NCI-H2081 (cell line): ENCODE measurements at regions not wholly inside any gene's neighbourhood (a gene's known extent, or its start where the extent isn't known, plus 50 kb on each side); places are given as distances from the start of the nearest gene placed in this dataset.
"Not testable (repeated sequence)": the region's sequence is repeated elsewhere in the genome, so short reads cannot be mapped to it uniquely, and the experiment has no call there.

Experiments
- DNase-seq, 2 experiments: peaks; one replicate each; lab custom pipeline; 2025; lab: John Stamatoyannopoulos, UW

GRCh38 chr14:84071061-84071460 is 1458.9 kb upstream of the FLRT2 start:
- DNase-seq, result no peak

DNA sequence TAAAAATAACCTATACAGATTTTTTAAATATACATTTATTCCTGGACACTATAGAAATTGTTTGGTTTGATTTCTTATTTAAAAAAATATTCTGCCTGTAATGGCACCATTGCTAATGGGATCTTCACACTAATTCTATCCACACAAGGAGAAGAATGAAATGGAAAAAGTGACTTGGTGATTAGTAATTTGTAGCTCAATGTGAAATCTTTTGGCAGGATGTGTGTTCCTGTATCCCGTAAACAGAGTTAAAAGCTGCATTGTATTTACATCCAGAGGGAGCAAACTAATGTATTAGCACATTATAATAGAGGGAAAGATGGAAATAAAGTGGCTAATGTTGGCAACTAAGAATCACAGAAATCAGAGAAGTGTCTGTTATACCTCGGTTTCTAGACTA is 1455.3 kb upstream of the FLRT2 start:
- DNase-seq, result no peak

- no peak for DNase-seq
Observed at GRCh38 chr14:84080944-84081343, 1449.0 kb upstream of the FLRT2 start.

GRCh38 chr14:84084056-84084630 is 1445.8 kb upstream of the FLRT2 start:
- no peak for DNase-seq

DNA sequence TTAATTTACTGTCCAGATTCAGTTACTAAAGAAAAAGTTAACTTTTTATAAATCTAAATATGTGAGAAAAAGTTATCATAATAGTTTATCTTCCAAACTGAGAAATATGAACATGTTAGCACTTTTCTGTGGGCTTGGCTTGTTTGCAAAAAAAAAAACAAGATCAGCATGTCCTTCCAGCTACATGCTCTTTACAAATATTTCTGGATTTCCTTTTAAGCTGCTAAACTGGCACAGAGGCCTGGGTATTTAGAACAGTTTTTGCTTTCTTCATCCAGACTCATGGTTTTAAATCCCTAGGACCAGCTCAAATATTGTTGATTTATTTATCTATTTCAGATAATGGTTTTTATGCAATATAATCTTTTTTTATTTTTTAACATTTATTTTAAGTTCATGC is 1444.5 kb upstream of the FLRT2 start:
- no peak for DNase-seq

DNA sequence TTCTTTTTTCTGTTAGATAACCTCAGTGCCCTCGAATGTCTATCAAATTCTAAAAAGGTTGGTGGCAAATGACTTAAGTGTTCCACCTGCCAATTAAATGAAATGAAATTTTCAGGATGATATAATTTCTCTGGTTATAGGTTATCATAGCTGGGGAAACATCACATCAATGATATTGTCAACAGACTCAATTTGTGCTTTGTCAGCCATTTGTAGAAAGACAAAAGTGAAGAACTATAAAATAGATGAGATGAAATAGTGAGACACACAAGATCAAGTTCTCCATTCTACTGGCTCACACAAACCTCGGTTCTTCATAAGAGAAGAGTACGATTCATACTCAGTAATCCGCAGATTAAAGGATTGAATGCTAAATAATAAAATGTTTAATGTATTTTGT is 1443.2 kb upstream of the FLRT2 start:
- no peak for DNase-seq

GRCh38 chr14:84087986-84088531 is 1441.9 kb upstream of the FLRT2 start:
- DNase-seq, result no peak

GRCh38 chr14:84090837-84091236 is 1439.1 kb upstream of the FLRT2 start:
- DNase-seq, result no peak

DNA sequence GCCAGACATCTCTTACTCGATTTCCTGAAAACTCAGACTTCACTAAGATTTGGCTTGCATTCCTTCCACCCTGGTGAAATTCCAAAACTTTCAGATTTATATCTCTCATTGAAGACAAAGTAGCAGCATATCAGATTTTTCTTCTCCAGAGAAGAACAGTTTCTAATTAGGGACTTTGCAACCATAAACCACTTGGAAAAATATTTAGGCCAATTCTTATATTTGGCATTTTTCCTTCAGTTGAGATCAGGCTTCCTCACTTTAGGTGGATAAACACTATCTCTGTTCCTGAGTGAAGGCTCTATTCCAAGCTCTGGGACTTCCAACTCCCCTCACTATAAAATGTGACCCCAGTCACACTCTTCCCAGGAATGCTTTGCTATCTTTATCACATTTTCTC is 1434.3 kb upstream of the FLRT2 start:
- no peak for DNase-seq

DNA sequence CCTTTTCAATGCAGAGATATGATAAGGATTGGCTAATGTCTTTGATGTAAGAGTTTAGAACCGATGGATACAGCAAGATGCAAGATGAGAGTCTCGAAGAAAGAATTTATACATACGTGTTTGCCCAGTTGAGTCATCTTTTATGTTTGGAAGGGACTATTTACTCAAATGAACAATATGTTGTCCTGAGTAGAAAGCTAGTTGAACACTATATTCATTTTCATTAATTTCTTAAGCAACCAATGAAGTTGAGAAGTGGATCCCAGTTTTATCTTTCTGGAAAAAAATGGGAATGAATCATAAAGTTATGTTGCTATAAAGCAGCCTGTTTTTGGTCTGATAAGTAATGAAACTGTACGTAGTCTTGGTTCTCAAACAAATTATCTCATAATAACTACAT is 1431.7 kb upstream of the FLRT2 start:
- no peak for DNase-seq

- DNase-seq, result not testable (repeated sequence)
Observed at GRCh38 chr14:84099560-84099959, 1430.4 kb upstream of the FLRT2 start.

DNA sequence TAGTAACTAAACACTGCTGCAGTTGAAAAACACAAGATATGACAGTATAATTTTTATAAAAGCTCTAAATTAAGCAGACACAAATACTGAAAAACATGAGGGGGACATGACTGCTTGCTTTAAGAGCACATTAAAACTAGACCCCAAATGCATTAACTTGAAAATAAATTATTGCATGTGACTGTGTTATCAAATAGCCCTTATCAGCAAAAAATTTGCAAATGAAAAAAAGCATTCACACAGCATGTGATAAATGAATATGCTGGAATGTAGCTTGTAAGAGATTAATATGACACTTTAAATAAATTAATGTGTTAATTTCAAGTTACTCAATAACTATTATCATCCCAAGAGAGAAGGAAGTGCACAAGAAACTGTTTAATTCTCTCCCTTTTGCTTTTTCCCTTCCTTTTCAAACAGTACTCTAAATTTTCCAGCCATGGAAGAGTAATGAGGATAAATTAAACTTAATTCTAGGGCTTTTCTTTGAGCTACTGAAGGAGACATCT is 1422.1 kb upstream of the FLRT2 start:
- DNase-seq, result no peak

DNA sequence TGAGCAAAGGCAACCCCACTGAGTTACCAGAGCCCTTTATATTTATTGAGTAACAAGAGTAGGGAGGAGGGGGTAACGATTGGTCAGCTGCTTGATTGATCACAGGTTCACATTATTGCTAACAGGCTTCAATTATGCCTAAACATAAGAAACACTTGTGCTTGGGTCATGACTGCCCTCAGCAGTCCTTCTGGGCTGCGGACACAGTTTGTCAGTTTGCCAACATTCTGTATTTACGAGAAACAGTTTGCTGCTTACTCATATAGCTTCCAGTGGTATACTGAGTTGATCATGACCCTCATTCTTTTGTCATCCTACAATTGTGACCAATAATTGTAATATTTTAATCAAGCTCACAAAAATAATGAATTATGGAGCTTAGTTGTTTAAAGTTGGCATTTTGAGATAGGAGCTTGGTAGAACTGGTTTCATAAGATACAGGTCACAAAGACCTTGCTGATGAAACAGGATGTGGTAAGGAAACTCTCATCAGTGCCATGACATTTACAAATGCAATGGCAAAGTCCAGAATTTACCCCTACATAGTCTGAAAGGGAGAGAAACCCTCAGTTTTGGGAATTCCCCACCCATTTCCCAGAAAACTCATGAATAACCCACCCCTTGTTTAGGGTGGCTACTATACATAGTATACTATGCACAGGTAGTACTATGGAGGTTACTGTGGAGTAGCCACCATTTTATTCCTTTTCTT is 1421.0 kb upstream of the FLRT2 start:
- DNase-seq, result no peak

GRCh38 chr14:84112589-84112988 is 1417.4 kb upstream of the FLRT2 start:
- no peak for DNase-seq

- no peak for DNase-seq
Observed at GRCh38 chr14:84125676-84126075, 1404.3 kb upstream of the FLRT2 start.

- no peak for DNase-seq
Observed at GRCh38 chr14:84127495-84127894, 1402.4 kb upstream of the FLRT2 start.

DNA sequence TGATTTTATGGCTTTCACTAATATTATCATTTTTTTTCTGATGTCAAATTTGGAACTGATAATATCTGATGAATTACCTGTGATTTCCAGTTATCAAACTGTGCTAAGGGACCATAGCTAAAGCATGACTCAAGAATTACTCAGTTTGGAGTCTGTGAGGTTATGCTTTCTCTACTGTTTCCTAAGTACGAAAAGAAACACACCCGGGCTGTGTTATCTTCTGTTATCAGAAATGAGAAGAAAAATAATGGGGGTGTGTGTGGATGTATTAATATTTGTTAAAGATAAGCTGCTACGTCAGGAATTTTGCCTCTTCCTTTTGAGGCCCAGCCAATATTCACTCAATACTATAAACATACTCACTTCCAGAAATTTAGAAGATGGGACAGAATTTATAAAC is 1401.9 kb upstream of the FLRT2 start:
- no peak for DNase-seq

GRCh38 chr14:84129007-84129406 is 1400.9 kb upstream of the FLRT2 start:
- no peak for DNase-seq

DNA sequence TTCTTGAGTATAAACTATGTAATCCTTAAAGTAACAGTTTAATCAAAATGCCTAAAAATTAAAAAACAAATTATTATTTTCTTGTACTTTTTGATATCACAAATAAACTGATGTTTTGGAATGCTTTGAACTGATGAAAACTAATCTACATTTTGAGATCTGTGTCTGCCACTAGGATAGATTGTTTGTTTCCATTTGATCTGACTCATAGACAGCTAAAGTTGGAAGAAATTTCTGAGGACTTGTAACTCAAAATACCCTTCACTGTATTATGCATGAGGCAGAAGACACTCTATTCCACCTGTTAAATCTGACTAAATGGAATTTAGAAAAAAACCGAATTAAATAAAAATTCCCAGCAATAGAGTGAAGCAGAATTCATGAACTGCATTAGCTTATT is 1400.0 kb upstream of the FLRT2 start:
- no peak for DNase-seq

- no peak for DNase-seq
Observed at GRCh38 chr14:84131924-84132323, 1398.0 kb upstream of the FLRT2 start.

DNA sequence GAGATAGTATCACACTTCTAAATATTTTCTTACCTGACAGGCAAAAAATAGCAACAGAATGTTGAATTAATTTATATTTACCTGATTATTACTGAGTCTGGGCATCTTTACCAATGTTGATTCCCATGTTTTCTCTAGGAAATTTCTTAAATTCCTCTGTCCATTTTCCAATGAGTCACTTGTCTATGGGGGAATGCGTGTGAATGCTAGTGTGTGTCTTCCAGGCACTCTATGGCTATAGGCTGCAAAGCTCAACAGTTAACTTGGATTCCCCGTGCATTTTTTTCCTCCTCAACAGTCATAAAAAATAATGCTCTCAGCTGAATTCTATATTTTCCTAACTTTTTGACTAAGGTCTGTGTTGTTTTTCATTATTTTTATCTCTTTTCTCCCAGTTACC is 1385.8 kb upstream of the FLRT2 start:
- DNase-seq, result no peak

DNA sequence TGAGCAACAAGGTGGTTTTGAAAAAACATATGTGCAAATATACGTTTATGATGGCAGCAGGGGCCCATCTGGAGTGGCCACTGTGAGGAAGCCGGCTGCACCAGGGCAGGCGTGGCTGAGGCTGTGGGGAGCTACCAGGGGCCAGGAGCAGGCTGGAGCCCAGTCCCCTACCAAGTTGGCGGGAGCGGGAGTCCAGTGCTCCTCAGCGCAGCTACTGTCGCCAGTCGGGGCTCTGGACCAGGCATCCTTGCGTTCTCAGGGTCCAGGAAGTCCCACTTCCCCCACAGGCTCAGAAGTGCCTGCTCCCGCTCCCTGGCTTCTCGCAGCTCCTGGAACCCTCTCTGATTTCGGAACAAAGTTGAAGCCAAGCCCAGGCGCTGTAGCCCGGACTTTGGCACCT is 1377.5 kb upstream of the FLRT2 start:
- DNase-seq, result no peak

GRCh38 chr14:84162633-84163032 is 1367.3 kb upstream of the FLRT2 start:
- DNase-seq, result no peak

DNA sequence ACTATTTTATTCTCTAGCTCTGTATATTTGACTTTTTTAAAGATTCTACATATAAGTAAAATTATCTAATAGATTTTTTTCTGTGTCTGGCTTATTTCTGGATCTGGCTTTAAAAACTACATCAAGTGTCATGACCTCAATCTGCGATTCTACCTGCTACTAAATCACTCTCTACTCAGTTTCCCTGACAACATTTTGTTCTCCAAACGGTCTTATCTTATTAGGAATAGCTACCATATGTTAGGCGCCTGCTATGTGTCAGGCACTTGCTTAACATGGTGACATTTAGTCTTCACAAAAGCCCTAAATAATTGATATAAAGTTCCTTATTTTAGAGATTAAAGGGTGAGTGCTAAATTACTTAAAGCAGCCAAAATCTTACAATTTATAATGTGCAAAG is 1362.9 kb upstream of the FLRT2 start:
- no peak for DNase-seq
